Limb (tissue), 2 donors: ENCODE measurements at regions not wholly inside any gene's neighbourhood (a gene's known extent, or its start where the extent isn't known, plus 50 kb on each side); places are given as distances from the start of the nearest gene placed in this dataset.

Experiments
- DNase-seq, 2 donors: peaks; one replicate each; pipeline ENCODE4 v3.0.0-alpha.2; 2016; ENCODE audit errors: extremely low spot score in 2 of 2

GRCh38 chr1:177848577-177848976 is 121.3 kb downstream of the SEC16B start:
- no peak for DNase-seq

DNA sequence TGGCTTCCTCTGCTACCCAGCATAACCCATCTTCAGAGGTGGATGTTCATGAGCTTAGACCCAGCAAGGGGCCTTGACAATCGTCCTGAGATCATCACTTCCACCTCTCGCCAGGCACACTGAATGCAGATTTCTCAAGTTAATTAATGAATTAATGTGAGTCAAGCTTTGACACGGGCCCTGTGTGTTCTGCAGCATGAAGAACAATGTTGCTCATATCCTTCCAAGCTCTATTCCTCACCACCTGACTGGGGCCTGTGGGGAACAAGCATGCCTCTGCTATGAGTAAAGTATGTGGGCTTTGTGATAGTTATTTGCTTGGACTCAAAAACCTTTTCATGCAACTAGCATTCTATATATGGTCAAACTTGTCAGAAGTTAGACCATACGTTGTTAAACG is 122.0 kb downstream of the SEC16B start:
- DNase-seq: no peak

- no peak for DNase-seq
Measured at GRCh38 chr1:177838907-177839485, 130.9 kb downstream of the SEC16B start.

DNA sequence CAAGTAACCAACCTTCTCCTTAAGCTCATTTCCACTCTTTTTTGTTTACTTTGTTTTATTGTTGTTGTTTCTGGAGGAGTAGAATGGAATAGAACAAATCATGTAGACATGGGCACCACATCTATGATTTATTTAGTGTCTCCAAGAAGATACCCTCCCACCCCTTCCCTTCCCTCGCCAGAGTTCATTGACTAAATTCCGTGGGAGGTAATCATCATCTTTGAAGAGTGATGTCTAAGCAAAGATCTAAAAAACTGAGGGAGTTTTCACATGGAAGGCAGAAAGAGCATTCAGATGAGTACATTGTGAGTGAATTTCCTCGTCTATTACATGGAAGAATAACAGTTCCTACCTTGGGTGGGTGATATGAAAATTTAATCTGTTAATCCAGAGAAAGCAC is 136.2 kb downstream of the SEC16B start:
- DNase-seq: no peak

GRCh38 chr1:177830531-177831135 is 139.2 kb downstream of the SEC16B start:
- DNase-seq: no peak

DNA sequence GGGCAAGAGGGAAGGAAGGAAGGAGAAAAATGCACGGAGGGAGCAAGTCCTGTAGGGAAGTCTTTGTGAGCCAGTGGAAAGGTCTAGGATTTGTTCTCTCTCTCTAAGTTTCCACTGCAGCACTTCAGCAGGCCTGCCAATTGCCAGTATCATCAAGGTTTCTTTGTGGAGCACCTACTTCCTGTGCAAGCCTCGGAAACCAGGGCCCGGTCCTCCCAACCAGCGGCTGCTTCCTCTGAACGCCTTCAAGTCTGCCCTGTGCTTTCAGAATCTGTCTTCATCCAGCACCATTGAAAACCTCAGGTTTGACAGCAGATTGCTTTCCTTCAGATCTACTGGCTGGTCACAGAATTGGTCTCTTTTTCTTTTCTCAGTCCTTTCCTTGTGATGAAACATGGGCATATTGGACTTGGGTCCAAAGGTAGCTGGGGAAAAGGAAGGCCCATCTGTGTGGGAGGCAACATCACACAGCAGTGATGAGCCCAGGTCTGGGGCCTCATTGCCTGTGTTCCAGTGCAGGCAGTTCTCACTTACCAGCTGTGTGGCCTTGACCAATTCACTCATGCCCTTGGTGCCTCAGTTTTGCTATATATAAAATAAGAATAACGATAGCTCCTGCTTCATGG is 144.5 kb downstream of the SEC16B start:
- no peak for DNase-seq

DNA sequence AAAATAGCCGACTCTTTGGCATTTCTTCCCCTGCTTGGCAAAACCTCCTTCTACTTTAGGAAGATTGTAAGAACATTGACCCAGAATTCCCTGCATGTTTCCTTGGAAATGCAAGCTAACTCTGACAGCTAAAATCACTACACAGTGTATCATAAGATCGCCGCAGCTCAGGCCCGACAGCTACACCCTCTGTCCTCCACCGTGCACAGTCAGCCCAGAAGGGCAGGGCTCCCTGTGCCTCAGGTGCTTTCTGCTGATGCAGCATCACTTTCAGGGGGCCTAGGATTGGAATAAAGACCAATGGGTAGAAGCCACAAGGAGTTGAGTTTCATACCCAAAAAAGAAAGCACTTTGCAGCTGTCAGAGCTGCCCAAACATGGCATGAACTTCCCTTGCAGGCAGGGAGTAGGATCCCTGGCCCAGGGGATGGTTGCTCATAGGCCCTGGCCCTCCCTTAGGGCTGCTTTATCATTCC is 145.3 kb downstream of the SEC16B start:
- no peak for DNase-seq

DNA sequence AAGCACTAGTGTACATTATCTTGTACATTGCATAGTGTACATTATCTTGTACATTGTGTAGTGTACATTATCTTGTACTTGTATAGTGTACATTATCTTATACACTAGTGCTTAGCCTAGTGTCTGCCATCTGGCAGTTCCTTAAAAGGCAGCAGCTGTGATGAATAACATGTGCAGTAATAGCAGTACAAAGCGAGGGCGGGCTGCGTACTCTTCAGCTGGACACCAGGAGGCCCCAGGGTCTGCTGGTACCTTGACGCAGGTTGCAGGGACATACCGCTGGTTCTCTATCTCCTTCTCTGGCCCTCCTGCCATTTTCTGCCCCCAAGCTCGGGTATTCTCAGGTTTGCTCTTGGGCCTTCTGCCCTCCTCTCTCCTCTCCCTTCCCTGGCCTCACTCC is 149.6 kb downstream of the SEC16B start:
- no peak for DNase-seq

DNA sequence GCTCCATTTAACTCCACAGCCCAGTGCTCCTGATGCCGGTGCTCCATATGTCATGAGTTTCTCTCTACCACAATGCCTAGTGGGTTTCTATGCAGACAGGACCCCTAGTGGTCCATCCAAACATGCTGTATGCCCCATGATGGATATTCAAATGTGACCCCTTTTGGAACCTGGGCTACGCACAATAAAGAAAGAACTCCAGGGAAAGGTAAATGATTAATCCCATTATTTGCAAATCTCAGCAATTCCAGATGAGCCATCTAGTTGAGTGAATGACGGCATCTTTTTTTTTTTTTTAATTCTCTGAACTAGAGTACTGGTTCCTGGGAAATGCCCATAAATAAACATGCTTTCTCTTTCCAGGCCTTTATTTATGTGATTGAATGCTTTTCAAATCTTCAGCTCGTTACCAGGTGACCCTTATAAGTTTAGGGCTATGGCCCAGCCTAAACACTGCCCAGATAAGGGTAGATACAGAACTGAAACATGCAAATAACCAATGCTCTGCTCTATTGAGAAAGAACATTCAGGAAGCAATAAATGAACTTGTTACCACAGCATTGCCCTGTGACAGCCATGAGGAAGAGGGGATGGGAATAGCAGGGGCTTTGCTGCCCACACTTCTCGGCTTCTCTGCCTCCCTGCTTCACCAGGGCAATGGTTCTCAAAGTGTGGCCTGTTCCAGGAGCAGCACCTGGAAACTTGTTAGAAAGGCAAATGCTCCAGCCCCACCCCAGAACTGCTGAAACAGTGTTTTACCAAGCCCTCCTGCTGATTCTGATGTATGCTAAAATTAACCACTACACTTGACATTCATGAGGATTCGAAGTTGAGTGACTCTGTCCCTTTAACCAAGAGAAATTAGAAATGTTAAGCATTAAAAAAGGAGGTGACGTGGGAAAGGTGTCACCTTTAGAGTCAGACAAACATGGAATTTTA is 151.7 kb downstream of the SEC16B start:
- DNase-seq: no peak

GRCh38 chr1:177812650-177813049 is 157.2 kb downstream of the SEC16B start:
- no peak for DNase-seq

DNA sequence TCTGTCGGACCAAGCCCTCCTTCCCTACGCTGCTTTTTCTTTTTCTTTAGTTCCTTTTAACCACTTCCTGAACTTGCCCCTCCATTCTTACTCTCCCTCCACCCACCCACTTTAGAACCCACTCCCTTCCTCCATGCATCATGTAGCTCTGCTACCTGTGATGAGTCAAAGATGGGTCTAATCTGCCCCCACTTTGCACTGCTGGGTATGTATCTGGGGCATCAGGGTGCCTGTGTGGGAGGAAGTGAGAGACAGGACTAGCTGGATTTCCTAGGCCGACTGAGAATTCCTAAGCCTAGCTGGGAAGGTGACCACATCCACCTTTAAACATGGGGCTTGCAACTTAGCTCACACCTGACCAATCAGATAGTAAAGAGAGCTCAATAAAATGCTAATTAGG is 157.7 kb downstream of the SEC16B start:
- no peak for DNase-seq

GRCh38 chr1:177811429-177811828 is 158.4 kb downstream of the SEC16B start:
- DNase-seq: no peak

GRCh38 chr1:177809819-177810218 is 160.0 kb downstream of the SEC16B start:
- DNase-seq: no peak

DNA sequence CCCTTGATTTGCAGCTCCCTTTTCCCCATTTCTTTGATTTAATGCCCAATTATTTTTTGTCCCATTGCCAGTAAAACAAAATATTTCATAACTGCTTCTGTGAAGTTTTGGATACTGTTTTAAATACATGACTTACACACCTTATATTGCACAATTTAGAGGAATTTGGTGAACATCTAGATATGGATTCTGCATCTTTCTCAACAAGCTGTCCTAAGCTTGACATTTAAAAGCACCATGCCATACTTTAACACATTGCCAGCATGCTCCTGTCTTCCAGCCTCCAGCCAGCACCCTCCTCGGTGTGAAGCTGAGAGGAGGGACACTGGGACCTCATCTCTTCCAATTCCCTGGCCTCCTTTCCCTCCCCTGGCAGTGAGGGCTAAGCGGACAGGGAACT is 167.6 kb downstream of the SEC16B start:
- DNase-seq: no peak

DNA sequence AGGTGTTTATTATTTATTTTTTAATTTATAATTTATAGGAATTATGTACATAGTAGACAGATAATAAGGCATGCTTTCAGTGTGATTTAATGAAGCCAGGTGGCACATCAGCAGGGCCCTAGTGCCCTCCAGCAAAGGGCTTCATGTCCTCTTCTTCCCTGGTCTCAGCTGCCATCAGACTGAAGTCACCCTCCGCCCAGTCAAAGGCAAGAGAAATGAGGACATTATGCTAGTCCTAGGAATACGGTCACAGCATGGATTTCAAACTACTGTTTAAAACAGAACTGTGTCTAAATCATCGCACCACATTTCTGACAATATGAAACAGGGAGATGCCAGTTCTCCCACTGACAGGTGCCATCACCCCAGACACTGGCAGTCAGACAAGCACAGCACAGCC is 168.1 kb downstream of the SEC16B start:
- DNase-seq: no peak

DNA sequence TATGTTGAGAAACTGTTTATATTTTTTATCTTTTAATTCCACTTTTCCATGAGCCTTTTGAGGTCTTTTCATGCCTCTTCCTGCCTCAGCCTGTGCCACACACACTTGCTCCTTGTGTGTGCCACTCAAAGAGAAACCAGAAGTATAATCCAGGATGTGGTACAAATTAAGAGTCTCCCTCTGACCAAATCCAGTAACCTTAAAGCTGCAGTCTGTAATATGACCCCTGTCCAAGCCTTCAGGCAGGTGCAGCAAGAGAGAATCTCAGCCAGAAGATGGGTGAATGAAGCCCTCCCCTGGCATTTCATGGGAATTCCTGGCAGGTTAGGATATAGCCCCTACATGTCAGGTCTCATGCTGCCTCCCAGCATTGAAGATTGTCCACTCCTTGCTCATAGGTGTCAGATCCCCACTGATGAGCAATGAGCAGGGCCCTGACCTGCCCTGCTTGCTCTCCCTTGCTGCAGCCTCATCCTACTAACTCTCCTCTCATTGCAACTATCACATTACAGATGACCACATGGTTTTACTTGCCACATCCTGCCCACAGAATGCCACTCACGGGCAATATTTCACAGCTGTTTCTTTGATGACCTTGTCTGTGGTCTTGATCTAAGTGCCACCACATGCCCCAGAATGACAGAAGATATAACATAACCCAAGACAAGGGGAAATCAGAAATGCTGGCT is 169.3 kb downstream of the SEC16B start:
- no peak for DNase-seq

DNA sequence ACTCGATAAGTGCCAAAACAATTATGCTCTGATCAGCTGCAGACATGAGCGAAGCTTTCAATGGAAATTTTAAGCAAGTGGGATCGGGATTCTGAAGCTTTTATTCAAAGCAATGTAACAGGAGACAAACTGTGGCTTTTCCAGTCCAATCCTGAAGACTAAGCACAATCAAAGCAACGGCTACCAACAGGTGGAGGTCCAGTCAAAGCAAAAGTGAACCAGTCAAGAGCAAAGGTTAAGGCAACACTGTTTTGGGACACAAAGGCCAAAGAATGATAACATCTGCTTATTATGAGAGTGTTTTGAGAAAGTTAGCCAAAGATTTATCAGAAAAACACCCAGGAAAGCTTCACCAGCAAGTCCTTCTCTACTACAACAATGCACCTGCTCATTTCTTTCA is 170.1 kb downstream of the SEC16B start:
- DNase-seq: no peak

- DNase-seq: no peak
Measured at GRCh38 chr1:177798614-177799013, 171.2 kb downstream of the SEC16B start.

DNA sequence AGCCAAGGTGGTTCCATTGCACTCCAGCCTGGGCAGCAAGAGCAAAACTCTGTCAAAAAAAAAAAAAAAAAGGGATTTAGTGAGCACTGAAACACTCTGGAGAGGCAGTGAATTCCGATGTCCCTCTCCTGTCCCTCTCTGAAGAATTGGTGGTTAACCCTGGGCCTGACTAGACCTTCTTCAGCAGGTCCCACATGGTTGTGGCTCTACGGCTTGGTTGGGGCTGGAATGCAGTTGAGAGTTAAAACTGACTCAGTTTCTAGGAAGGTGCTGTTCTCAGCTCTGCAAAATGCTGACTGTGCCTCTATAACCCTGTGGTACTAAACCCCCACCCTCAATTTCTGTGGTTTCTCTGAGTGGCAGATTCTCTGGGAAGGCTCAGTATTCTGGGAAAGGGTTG is 173.3 kb downstream of the SEC16B start:
- no peak for DNase-seq

DNA sequence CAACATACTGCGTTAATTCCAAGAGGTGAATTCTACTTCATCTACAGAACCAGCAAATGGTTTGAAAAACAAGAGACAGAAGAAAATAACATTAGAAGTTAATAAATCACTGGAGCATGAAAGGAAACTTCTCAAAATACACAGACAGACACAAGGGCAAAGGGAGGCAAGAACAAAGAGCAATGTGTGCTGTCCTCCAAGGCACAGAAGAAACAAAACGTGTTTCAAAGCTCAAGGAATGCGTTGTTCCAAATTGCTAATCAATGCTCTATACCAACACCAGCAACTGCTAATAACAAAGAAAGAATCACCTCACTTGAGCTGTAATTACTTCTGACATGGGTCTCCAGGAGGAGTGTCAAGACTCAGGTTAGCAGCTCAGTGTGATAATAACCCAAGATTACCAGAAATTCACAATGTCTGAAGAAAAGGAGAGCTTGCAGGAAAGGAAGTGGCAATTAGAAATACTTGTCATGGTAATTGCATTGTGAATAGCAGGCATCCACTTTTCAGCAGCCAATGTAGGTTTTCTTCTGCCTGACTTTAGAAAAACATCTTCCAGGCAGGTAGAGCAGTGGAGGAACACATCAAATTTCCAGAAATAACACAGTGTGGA is 175.4 kb downstream of the SEC16B start:
- no peak for DNase-seq

- DNase-seq: no peak
Measured at GRCh38 chr1:177793900-177794299, 176.0 kb downstream of the SEC16B start.
